ENCODE measurements at regions not wholly inside any gene's neighbourhood (a gene's known extent, or its start where the extent isn't known, plus 50 kb on each side); places are given as distances from the start of the nearest gene placed in this dataset.

GRCh38 chr2:196257086-196257485 lies 85.7 kb upstream of the STK17B start:
- TF ChIP-seq CTCF (IDR thresholded peaks at IDR 0.05) (no peak), POLR2A (IDR thresholded peaks at IDR 0.05) (no peak)

Measured in adrenal gland (tissue), 5 donors.